B cell (primary cell): ENCODE measurements at regions not wholly inside any gene's neighbourhood (a gene's known extent, or its start where the extent isn't known, plus 50 kb on each side); places are given as distances from the start of the nearest gene placed in this dataset.

Experiments used
- CTCF ChIP-seq: fragments of 200-600 bp; IDR thresholded peaks from one replicate; pipeline ENCODE4 v1.8.0; 2022; ENCODE audit warnings: antibody characterized with exemption, mild to moderate bottlenecking
- EZH2 ChIP-seq: IDR thresholded peaks from 2 replicates; pipeline ENCODE4 v1.6.1; 2012; ENCODE audit warnings: borderline replicate concordance, low read depth, mild to moderate bottlenecking, moderate library complexity, low read length; ENCODE audit not compliant: insufficient read depth, poor library complexity, severe bottlenecking

DNA sequence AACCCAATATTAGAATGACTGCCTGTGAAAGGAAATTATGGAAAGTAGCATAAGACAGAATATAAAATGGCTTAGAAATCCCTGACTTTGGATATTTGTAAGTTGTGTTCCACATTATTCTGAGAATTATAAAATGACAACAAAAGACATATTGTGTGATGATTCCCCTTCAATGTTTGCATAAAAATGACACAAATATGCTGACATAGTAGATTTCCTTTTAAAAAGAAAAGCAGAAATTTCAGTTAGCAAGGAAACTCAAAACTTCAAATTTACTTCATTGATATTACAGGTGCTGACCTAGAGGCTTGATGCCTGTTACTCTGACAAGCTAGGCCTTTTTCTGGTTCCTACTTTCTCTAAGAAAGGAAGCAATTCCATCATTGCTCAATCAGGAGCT is 816.9 kb upstream of the HS3ST5 start:
- TF ChIP-seq CTCF (no peak), EZH2 (no peak)
